Neural cell (in vitro differentiated cells): ENCODE measurements at regions not wholly inside any gene's neighbourhood (a gene's known extent, or its start where the extent isn't known, plus 50 kb on each side); places are given as distances from the start of the nearest gene placed in this dataset.

Source experiments
- H2AFZ ChIP-seq: fragments of 200-600, 300-800 bp; sonication (generic), shearing (Covaris generic); 2 replicates; pipeline ENCODE4 v1.6.0; 2014; ENCODE audit warnings: low read depth, mild to moderate bottlenecking, antibody characterized with exemption, low read length, moderate library complexity
- H3F3A ChIP-seq: fragments of 200-600 bp; shearing (Covaris generic); 2 replicates; pipeline ENCODE4 v1.6.1; 2016; ENCODE audit warnings: mild to moderate bottlenecking, moderate library complexity, mixed read lengths, antibody characterized with exemption, low read length; ENCODE audit not compliant: insufficient read depth, poor library complexity, severe bottlenecking
- H3K27ac ChIP-seq: fragments of 200-600, 300-800 bp; sonication (generic), shearing (Covaris generic); 2 replicates; pipeline ENCODE4 v1.5.1; 2014; ENCODE audit warnings: mild to moderate bottlenecking, low read length, moderate library complexity
- H3K27me3 ChIP-seq: fragments of 300-800, 200-600 bp; sonication (generic), shearing (Covaris generic); 2 replicates; pipeline ENCODE4 v1.6.0; 2014; ENCODE audit warnings: mild to moderate bottlenecking, low read depth, low read length, moderate library complexity; ENCODE audit not compliant: insufficient read depth
- H3K36me3 ChIP-seq: fragments of 300-800, 200-600 bp; sonication (generic), shearing (Covaris generic); 2 replicates; pipeline ENCODE4 v1.5.1; 2014; ENCODE audit warnings: mild to moderate bottlenecking, antibody characterized with exemption, low read length, moderate library complexity; ENCODE audit not compliant: insufficient read depth
- H3K4me2 ChIP-seq: fragments of 300-800, 200-600 bp; sonication (generic), shearing (Covaris generic); 2 replicates; pipeline ENCODE4 v1.6.0; 2014; ENCODE audit warnings: mild to moderate bottlenecking, low read length
- H3K4me3 ChIP-seq: fragments of 300-800, 200-600 bp; sonication (generic), shearing (Covaris generic); 2 replicates; pipeline ENCODE4 v1.5.1; 2014; ENCODE audit warnings: mild to moderate bottlenecking, low read length, moderate library complexity
- H3K79me2 ChIP-seq: fragments of 200-600 bp; shearing (Covaris generic); replicated peaks from 2 replicates; pipeline ENCODE4 v1.6.0; 2014; ENCODE audit warnings: mild to moderate bottlenecking, low read length, moderate library complexity; ENCODE audit not compliant: insufficient read depth
- H3K9ac ChIP-seq: fragments of 300-800, 200-600 bp; sonication (generic), shearing (Covaris generic); 2 replicates; pipeline ENCODE4 v1.6.1; 2016; ENCODE audit warnings: mild to moderate bottlenecking, low read length, mixed read lengths
- H3K9me2 ChIP-seq: fragments of 200-600 bp; shearing (Covaris generic); 2 replicates; pipeline ENCODE4 v1.6.1; 2016; ENCODE audit warnings: mild to moderate bottlenecking, low read length, mixed read lengths; ENCODE audit not compliant: insufficient read depth
- H3K9me3 ChIP-seq: fragments of 200-600, 300-800 bp; sonication (generic), shearing (Covaris generic); 2 replicates; pipeline ENCODE4 v1.6.1; 2016; ENCODE audit warnings: mild to moderate bottlenecking, mixed run types, low read length, moderate library complexity, mixed read lengths
- H4K20me1 ChIP-seq: fragments of 200-600 bp; shearing (Covaris generic); 2 replicates; pipeline ENCODE4 v1.6.1; 2016; ENCODE audit warnings: mild to moderate bottlenecking, mixed run types; ENCODE audit not compliant: insufficient read depth
- CTCF ChIP-seq: fragments of 450-650 bp; IDR thresholded peaks from 2 replicates; pipeline ENCODE4 v1.5.1; 2014; ENCODE audit warnings: antibody characterized with exemption, mild to moderate bottlenecking, moderate library complexity; ENCODE audit not compliant: poor library complexity, severe bottlenecking
- EP300 ChIP-seq: fragments of 450-650 bp; conservative IDR thresholded peaks from 2 replicates; pipeline ENCODE4 v1.6.1; 2014; ENCODE audit warnings: antibody characterized with exemption, mild to moderate bottlenecking, moderate library complexity; ENCODE audit not compliant: poor library complexity, severe bottlenecking
- EZH2 ChIP-seq: fragments of 200-600, 300-800 bp; shearing (Covaris generic), sonication (generic); IDR thresholded peaks from 2 replicates; pipeline ENCODE4 v1.6.1; 2014; ENCODE audit warnings: antibody characterized with exemption, low read length, borderline replicate concordance, mild to moderate bottlenecking; ENCODE audit not compliant: insufficient read depth, poor library complexity, severe bottlenecking
- MXI1 ChIP-seq: fragments of 450-650 bp; conservative IDR thresholded peaks from 2 replicates; pipeline ENCODE4 v1.6.1; 2014; ENCODE audit warnings: antibody characterized with exemption, mild to moderate bottlenecking; ENCODE audit not compliant: poor library complexity, severe bottlenecking
- POLR2AphosphoS5 ChIP-seq: IDR thresholded peaks from 2 replicates; pipeline ENCODE4 v1.6.1; 2012
- RAD21 ChIP-seq: fragments of 450-650 bp; conservative IDR thresholded peaks from 2 replicates; pipeline ENCODE4 v1.6.1; 2014; ENCODE audit warnings: antibody characterized with exemption, mild to moderate bottlenecking, moderate library complexity
- REST ChIP-seq: IDR thresholded peaks from 2 replicates; pipeline ENCODE4 v1.6.1; 2012; ENCODE audit warnings: borderline replicate concordance
- SMC3 ChIP-seq: fragments of 450-650 bp; conservative IDR thresholded peaks from 2 replicates; pipeline ENCODE4 v1.6.1; 2014; ENCODE audit warnings: antibody characterized with exemption, mild to moderate bottlenecking, moderate library complexity; ENCODE audit not compliant: poor library complexity
- TAF1 ChIP-seq: IDR thresholded peaks from 2 replicates; pipeline ENCODE4 v1.6.1; 2012; ENCODE audit warnings: low read depth

- H3K27me3 ChIP-seq: no peaks in the 10 kb centered on the region
- no peak overlapping the region for H3K4me2 ChIP-seq
- H3K79me2 ChIP-seq: no peaks in the 10 kb centered on the region
- no peak overlapping the region for H2AFZ ChIP-seq
- no peaks in the 10 kb centered on the region for H3K9me2 ChIP-seq
- H3K9me3 ChIP-seq: no peaks in the 10 kb centered on the region
- H3K36me3 ChIP-seq: no peaks in the 10 kb centered on the region
- no peak overlapping the region for H3K4me3 ChIP-seq
- H3F3A ChIP-seq: no peaks in the 10 kb centered on the region
- H4K20me1 ChIP-seq: no peaks in the 10 kb centered on the region
- no peak overlapping the region for H3K27ac ChIP-seq
- TF ChIP-seq MXI1: no peak
- no peak for TF ChIP-seq TAF1
- no peak for TF ChIP-seq SMC3
- no peak overlapping the region for H3K9ac ChIP-seq
Observed at GRCh38 chr5:18566671-18567070, 932.4 kb downstream of the TAF11L14 start.

GRCh38 chr5:18576586-18576985 is 942.3 kb downstream of the TAF11L14 start:
- Histone ChIP-seq H3K36me3 (no peaks in the 10 kb centered on the region), H3K9ac (no peak overlapping the region), H3K9me3 (no peaks in the 10 kb centered on the region), H3K27ac (no peak overlapping the region), H3K4me2 (no peak overlapping the region), H3F3A (no peaks in the 10 kb centered on the region), H3K4me3 (no peak overlapping the region), H2AFZ (no peak overlapping the region), H3K27me3 (no peaks in the 10 kb centered on the region), H4K20me1 (no peaks in the 10 kb centered on the region), H3K9me2 (no peaks in the 10 kb centered on the region), H3K79me2 (no peaks in the 10 kb centered on the region)
- no peak for TF ChIP-seq RAD21
- no peak for TF ChIP-seq SMC3
- no peak for TF ChIP-seq EZH2
- TF ChIP-seq TAF1: no peak
- no peak for TF ChIP-seq MXI1
- TF ChIP-seq EP300: no peak
- TF ChIP-seq REST: no peak
- no peak for TF ChIP-seq POLR2AphosphoS5
- TF ChIP-seq CTCF: no peak

- Histone ChIP-seq H3K79me2 (no peaks in the 10 kb centered on the region), H3K27ac (no peak overlapping the region), H3F3A (no peaks in the 10 kb centered on the region), H3K9me3 (no peaks in the 10 kb centered on the region), H4K20me1 (no peaks in the 10 kb centered on the region), H3K36me3 (no peaks in the 10 kb centered on the region), H3K9ac (no peak overlapping the region), H3K9me2 (no peaks in the 10 kb centered on the region), H3K4me2 (no peak overlapping the region), H2AFZ (no peak overlapping the region), H3K27me3 (no peaks in the 10 kb centered on the region), H3K4me3 (no peak overlapping the region)
- no peak for TF ChIP-seq EP300
- no peak for TF ChIP-seq REST
- no peak for TF ChIP-seq SMC3
- no peak for TF ChIP-seq MXI1
- no peak for TF ChIP-seq CTCF
- no peak for TF ChIP-seq POLR2AphosphoS5
- no peak for TF ChIP-seq RAD21
- TF ChIP-seq EZH2: no peak
- no peak for TF ChIP-seq TAF1
Observed at GRCh38 chr5:18601185-18601584, 966.9 kb downstream of the TAF11L14 start.
